Stomach (tissue), 4 donors: ENCODE measurements at regions not wholly inside any gene's neighbourhood (a gene's known extent, or its start where the extent isn't known, plus 50 kb on each side); places are given as distances from the start of the nearest gene placed in this dataset.

ENCODE experiments used
- CTCF ChIP-seq, 7 experiments: fragments of 450-650 bp in 4 of 7; fragments of 200-600 bp in 3 of 7; sonication (generic) in 3 of 7; IDR thresholded peaks; one replicate each; pipeline ENCODE4 v1.5.1; 2016 to 2019; ENCODE audit warnings: antibody characterized with exemption in 7 of 7, control low read depth in 2 of 7, mild to moderate bottlenecking in 1 of 7
- POLR2A ChIP-seq, 4 donors: fragments of 450-650 bp; IDR thresholded peaks; one replicate each; pipeline ENCODE4 v1.6.1; 2016; ENCODE audit warnings: antibody characterized with exemption in 4 of 4, control low read depth in 2 of 4, mild to moderate bottlenecking in 1 of 4, moderate library complexity in 1 of 4
- POLR2AphosphoS5 ChIP-seq, 3 donors: sonication (generic); formaldehyde crosslinking; IDR thresholded peaks; one replicate each; pipeline ENCODE4 v1.6.1; 2016; ENCODE audit warnings: antibody characterized with exemption in 3 of 3

GRCh38 chr21:35783721-35784120 lies 276.6 kb downstream of the SETD4 start:
- no peak for TF ChIP-seq CTCF (IDR thresholded peaks at IDR 0.05)
- TF ChIP-seq POLR2AphosphoS5 (IDR thresholded peaks at IDR 0.05): no peak
- TF ChIP-seq POLR2A (IDR thresholded peaks at IDR 0.05): no peak
